GM18907 (cell line): ENCODE measurements at regions not wholly inside any gene's neighbourhood (a gene's known extent, or its start where the extent isn't known, plus 50 kb on each side); places are given as distances from the start of the nearest gene placed in this dataset.

ENCODE experiments used
- ATAC-seq: cut with Tn5 transposase; IDR thresholded peaks from one replicate; pipeline ENCODE4 v1.9.1; 2021; ENCODE audit warnings: mild to moderate bottlenecking, moderate library complexity; ENCODE audit not compliant: unreplicated experiment

DNA sequence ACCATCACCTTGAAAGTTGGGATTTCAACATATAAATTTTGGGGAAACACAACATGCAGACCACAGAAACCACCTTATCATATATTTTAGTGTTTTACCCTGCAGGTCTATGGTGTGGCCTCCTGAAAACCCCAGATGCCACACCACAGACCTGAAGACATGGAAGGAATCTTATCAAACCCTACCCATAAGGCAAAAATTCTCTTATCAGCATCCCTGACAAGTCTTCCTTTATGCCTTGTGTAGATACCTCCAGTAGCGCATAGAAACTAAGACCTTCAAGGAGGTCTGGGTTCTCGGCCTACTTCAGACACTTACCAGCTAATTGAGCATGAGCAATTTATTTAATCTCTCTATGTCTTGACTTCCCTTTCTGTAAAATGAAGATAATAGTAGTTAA lies 59.1 kb upstream of the SLC14A2 start:
- no peak for ATAC-seq

DNA sequence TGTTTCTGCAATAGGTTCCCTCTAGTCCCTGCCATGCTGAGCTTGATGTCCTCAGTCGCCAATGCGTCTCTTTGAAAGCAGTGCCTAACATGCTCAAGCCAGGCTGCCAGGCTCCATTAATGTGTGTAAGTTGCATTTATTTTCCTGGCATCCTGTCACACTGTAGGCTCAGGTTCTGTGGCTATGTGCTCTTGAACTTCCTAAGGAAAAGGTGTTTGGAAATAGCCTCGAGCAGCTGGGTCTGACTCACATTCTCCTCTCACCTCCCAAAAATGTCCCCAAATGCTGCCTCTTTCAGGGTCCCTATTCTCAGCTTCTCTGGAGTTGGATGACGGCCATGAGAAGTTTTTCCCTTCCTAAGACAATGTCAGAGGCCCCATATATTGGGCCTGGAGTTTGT lies 58.0 kb upstream of the SLC14A2 start:
- no peak for ATAC-seq

DNA sequence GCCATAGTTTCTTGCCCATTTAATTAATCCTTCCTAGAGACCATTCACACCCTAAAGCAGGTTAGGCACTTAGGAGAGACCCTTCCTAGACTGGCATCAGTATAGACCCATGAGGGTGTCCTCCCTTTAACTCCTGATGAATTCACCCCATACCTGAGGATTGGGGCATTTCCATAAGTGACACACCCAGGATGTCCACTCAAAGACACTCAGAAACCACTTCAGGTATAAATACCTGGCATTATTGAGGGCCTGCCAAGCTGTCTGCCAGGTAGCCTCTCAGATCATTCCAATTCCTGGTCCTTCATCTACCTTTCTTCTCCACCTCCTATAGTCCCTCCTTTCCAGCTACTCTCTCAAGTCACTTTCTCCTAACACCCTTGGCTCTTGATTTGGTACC lies 57.5 kb upstream of the SLC14A2 start:
- ATAC-seq = no peak

DNA sequence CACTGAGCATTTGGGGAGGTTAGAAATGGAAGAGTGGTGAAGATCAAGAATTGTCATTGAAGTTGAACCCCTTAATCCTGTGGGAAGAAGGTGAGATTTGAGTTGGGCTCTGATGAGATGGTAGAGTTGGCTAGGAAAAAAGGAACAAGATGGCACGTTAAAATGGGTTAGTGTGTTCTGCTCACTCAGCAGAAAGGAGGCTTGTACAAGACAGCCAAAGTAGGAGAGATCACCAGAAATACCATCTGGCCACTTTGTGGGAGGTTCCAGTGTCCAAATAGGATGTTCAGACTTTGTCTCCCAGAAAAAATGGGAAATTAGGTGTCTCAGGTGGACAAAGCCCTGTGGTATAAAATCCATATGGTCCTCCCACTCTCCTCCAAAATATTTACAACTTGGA lies 56.0 kb upstream of the SLC14A2 start:
- ATAC-seq = no peak

DNA sequence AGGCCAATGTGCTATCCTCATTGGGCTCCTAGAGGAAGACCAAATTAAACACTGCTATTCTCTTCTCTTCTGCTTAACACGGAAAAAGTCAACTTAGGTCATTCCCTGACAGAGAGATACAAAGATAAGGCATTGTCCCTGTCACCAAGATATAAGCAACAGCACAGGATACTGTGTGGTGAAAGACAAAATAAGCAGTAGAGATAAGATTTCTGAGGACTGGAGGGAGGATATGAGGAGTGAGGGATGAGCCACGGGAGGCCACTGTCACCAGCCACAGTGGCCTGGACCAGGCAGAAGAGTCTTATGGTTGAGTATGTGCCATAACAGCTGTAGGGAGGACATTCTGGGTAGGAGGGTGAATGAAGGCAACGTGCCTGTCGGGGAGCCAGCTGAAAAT lies 54.4 kb upstream of the SLC14A2 start:
- no peak for ATAC-seq

DNA sequence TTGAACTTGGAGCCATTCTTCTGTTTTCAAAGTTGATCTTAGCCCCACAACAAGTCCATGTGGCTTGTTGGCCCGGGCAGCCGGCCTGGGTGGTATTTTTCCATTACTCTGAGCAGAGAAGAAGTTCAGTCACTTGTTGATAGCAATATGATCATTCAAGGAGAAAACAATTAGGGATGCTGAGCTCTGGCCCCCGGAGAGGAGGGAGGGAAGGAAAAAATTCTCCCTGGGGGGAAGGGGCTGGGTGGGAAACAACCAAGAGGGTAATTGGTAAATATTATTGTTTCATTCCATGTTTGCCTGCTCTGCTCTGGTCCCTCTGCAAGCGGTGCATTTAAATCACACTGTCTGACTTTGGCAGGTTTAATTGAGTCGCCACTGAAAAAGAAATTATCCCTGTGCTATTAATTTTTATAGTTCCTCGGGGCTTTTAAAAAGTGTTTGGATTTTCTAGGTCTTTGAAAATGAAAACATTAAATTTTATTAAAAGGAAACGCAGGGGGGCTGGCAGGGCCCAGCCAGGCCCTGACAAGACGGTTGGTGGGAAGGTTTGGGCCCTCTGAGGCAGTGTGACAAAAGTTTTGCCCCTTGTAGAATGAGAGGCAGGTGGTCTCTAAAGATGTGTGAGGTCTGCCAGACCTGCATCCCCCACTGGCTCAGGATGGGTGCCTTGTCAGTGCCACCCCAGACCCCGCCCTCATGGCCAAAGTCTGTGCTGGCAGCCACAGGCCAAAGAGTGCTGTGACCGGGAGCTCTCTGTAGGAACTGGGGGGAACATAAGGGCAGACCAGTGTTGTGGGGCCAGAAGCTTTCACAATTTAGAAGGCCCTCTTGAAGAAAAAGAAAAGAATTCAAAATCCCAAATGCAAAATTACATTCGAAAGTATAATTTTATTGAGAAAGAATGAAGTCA lies 52.5 kb upstream of the SLC14A2 start:
- no peak for ATAC-seq

DNA sequence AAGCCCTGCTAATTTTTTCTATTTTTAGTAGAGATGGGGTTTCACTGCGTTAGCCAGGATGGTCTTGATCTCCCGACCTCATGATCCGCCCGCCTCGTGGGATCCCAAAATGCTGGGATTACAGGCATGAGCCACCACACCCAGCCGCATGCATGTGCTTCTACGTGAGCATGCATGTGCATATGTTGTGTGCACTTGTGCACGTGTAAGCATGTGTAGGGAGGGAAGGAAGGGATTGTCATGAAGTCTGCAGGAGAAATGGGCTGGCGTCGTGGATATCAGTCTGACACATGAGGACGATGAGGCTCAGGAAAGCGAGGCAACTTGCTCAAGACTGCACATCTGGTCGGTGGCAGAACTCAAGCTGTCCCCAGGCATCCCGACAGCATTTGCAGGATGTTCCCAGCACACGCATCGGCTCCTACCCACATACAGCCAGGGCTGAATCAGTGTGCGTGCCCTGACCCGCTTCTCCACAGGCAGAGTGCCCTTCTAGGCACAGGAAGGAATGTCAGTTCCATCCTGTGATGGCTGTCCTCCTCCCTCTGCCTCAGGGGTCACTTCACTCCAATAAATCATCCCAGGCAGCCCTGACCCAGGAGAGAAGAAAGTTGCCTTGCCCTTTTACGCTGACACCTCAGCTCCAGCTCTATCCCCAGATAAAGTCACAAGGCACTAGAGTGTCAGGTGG lies 49.9 kb upstream of the SLC14A2 start:
- ATAC-seq = no peak
